ENCODE measurements at regions not wholly inside any gene's neighbourhood (a gene's known extent, or its start where the extent isn't known, plus 50 kb on each side); places are given as distances from the start of the nearest gene placed in this dataset.

DNA sequence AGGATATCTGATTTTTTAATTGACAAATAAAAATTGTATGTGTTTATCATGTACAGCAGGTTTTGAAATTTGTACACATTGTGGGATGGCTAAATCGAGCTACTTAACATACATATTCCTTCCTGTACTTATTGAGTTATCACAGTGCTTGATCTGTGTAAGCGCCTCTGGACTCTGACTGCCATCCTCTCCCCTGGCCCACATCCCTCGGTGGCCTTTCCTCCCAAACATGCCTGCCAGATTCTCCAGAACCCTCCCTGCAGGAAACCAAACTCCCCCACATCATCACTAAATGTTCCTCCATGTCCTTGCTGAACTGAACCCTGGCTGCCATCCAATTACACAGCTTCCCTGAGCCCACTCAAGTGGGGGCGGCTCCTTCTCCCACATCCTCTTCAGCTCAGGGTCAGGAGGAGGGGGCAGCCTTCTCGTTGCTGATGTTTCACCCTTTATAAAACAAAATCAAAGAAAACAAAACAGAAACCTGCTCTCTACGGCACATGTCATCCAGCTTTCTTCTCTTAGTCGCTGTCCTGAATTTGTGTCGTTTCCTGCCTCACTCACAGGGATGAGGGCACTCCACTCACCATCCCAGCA lies 97.1 kb upstream of the SPATA13 start:
- DNase-seq (ENCODE audit: extremely low spot score, unreplicated experiment) = no peak
- TF ChIP-seq, protein P1, sequence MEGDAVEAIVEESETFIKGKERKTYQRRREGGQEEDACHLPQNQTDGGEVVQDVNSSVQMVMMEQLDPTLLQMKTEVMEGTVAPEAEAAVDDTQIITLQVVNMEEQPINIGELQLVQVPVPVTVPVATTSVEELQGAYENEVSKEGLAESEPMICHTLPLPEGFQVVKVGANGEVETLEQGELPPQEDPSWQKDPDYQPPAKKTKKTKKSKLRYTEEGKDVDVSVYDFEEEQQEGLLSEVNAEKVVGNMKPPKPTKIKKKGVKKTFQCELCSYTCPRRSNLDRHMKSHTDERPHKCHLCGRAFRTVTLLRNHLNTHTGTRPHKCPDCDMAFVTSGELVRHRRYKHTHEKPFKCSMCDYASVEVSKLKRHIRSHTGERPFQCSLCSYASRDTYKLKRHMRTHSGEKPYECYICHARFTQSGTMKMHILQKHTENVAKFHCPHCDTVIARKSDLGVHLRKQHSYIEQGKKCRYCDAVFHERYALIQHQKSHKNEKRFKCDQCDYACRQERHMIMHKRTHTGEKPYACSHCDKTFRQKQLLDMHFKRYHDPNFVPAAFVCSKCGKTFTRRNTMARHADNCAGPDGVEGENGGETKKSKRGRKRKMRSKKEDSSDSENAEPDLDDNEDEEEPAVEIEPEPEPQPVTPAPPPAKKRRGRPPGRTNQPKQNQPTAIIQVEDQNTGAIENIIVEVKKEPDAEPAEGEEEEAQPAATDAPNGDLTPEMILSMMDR (conservative IDR thresholded peaks at IDR 0.05) = no peak
- H3K36me3 Mint-ChIP-seq = no peaks in the 10 kb centered on the region
- peaks cover 17% of the 10 kb centered on the region for H3K4me1 Mint-ChIP-seq (ENCODE audit: unreplicated experiment)
- no peaks in the 10 kb centered on the region for H3K27me3 Mint-ChIP-seq
- H3K9me3 Mint-ChIP-seq = no peaks in the 10 kb centered on the region
- H3K4me3 Mint-ChIP-seq = no peak overlapping the region
- H3K27ac Mint-ChIP-seq = no peak overlapping the region

DNA sequence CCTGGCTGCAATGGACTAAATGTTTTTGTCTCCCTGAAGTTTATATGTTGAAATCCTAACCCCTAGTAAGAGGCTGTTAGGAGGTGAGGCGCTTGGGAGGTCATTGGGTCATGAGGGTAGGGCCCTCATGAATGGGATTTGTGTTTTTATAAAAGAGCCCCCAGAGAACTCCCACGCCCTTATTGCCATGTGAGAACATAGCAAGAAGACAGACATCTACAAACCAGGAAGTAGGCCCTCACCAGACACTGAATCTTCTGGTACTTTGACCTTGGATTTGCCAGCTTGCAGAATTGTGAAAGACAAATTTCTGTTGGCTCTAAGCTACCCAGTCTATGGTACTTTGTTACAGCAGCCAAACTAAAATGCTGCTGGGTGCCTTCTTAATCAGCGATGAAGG lies 96.1 kb upstream of the SPATA13 start:
- Mint-ChIP-seq H3K27ac (no peak overlapping the region), H3K4me3 (no peak overlapping the region), H3K4me1 (ENCODE audit: unreplicated experiment) (peaks cover 17% of the 10 kb centered on the region), H3K9me3 (no peaks in the 10 kb centered on the region), H3K36me3 (no peaks in the 10 kb centered on the region), H3K27me3 (no peaks in the 10 kb centered on the region)
- TF ChIP-seq, protein P1 (conservative IDR thresholded peaks at IDR 0.05) = no peak
- DNase-seq (ENCODE audit: extremely low spot score, unreplicated experiment) = no peak

DNA sequence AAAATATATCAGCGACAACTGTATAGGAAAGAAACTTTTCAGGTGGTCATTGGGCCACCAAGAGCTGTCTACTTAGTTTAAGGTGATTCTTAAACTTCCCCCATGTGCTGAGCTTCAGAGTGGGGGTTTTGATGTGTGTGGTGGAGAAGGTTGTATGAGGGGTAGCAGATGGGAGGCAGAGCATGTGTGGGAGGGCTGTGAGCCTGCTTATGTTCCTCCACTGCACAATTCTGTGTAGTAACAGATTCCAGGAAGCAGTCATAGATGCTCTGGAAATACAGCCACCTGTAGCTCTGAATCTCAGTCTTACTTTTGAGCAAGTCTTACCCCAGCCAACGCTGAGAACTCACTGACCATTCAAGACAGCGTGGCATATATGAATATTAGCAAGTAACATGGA lies 95.3 kb upstream of the SPATA13 start:
- DNase-seq (ENCODE audit: extremely low spot score, unreplicated experiment) = no peak
- no peak overlapping the region for H3K27ac Mint-ChIP-seq
- TF ChIP-seq, protein P1 (conservative IDR thresholded peaks at IDR 0.05) = no peak
- no peaks in the 10 kb centered on the region for H3K9me3 Mint-ChIP-seq
- no peak overlapping the region for H3K4me3 Mint-ChIP-seq
- H3K4me1 Mint-ChIP-seq (ENCODE audit: unreplicated experiment) = peaks cover 17% of the 10 kb centered on the region
- no peaks in the 10 kb centered on the region for H3K36me3 Mint-ChIP-seq
- no peaks in the 10 kb centered on the region for H3K27me3 Mint-ChIP-seq

DNA sequence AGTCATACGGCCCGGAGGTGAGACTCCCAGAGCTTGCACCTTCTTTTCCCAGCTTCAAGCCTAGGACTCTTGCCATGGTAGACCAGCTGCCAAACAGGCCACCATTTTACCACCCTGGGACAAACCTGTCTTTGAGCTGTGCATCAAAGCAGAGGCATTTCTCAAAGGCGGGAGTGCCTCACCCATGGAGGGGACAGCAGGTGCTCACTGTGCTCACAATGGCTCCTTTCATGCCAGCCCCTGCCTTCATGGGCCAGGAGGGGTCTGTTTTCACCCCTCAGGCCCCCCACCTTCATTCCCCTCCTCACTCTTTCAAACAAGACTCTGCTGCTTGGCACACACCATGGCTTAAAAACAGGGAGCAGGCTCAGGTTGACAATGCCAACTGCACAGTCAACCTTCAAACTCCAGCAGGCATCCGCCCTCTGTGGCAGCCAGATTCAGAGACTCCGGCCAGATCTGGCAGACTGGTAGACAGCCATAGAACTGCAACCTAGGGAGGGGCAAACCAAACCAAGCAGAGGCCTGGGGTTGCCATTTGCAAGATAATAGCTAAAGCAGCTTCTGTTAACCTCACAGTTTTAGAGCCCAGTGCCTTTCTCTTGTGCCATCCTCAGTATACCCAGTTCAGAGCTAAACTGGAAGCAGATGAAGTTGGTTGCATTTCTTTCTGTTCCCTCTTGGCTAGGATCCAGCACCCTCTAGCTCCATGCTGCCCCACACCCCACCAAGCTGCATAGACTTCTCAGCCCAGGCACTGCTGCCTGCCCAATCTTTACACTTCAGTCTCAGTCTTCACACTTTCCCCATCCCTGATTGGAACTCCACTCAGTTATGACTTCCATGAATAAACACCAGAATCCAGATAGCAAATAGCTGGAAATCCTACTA lies 93.9 kb upstream of the SPATA13 start:
- Mint-ChIP-seq H3K9me3 (no peaks in the 10 kb centered on the region), H3K36me3 (no peaks in the 10 kb centered on the region), H3K27ac (no peak overlapping the region), H3K27me3 (no peaks in the 10 kb centered on the region), H3K4me3 (no peak overlapping the region), H3K4me1 (ENCODE audit: unreplicated experiment) (peaks cover 20% of the 10 kb centered on the region)
- no peak for DNase-seq (ENCODE audit: extremely low spot score, unreplicated experiment)
- TF ChIP-seq, protein P1 (conservative IDR thresholded peaks at IDR 0.05) = no peak

DNA sequence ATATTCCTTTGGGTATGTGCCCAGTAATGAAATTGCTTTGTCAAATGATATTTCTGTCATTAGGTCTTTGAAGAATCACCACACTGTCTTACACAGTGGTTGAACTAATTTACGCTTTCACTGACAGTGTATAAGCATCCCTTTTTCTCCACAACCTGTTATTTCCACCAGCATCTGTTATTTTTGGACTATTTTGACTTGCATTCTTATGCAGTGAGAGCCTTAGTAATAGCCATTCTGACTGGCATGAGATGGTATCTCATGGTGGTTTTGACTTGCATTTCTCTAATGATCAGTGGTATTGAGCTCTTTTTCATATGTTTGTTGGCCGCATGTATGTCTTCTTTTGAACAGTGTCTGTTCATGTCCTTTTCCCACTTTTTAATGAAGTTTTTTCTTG lies 92.0 kb upstream of the SPATA13 start:
- no peak overlapping the region for H3K4me3 Mint-ChIP-seq
- no peaks in the 10 kb centered on the region for H3K27me3 Mint-ChIP-seq
- peaks cover 21% of the 10 kb centered on the region for H3K4me1 Mint-ChIP-seq (ENCODE audit: unreplicated experiment)
- TF ChIP-seq, protein P1 (conservative IDR thresholded peaks at IDR 0.05) = no peak
- no peaks in the 10 kb centered on the region for H3K9me3 Mint-ChIP-seq
- no peak overlapping the region for H3K27ac Mint-ChIP-seq
- H3K36me3 Mint-ChIP-seq = no peaks in the 10 kb centered on the region
- DNase-seq (ENCODE audit: extremely low spot score, unreplicated experiment) = no peak

All from type B pancreatic cell (in vitro differentiated cells).